ENCODE measurements at regions not wholly inside any gene's neighbourhood (a gene's known extent, or its start where the extent isn't known, plus 50 kb on each side); places are given as distances from the start of the nearest gene placed in this dataset.

DNA sequence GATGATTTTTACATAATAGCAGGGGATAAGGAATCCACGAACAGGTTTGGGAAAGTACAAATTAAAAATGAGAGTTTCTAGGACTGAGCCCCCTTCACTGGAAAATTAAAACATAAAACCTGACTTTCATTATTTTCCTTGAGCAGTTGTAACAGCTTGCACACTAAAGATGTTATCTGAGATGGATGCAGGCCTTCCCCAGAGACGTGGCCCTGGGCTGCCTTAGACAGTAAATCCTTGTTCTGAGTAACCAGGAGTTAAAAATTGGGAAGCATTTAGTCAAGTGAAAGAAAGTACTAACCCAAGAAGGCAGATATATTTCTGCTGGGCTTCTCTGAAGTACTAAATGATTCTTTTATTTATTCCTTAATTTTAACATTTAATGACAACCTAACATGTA, 432.2 kb upstream of the KIF2B start:
- Histone ChIP-seq H3K18ac (ENCODE audit: low read depth, low read length) (no peak overlapping the region), H4K20me1 (ENCODE audit: insufficient read depth, low read length) (no peaks in the 10 kb centered on the region), H3K23ac (ENCODE audit: low read depth, low read length) (no peak overlapping the region), H2BK5ac (ENCODE audit: low read depth, low read length, poor library complexity, severe bottlenecking) (no peak overlapping the region), H3K4me1 (ENCODE audit: control insufficient read depth, insufficient read depth, low read length) (no peaks in the 10 kb centered on the region), H3K9me3 (ENCODE audit: control insufficient read depth, insufficient read depth, low read length) (0 out of 2 replicates have a peak, but pooled peaks cover 2% of the 10 kb centered on the region), H3K27me3 (ENCODE audit: control insufficient read depth, insufficient read depth, low read length) (no peaks in the 10 kb centered on the region), H2AFZ (replicated peaks; ENCODE audit: low read length, poor library complexity) (no peak overlapping the region), H2AK5ac (ENCODE audit: low read depth, low read length) (no peak overlapping the region), H3K4me3 (ENCODE audit: insufficient read depth, low read depth, low read length) (no peak overlapping the region), H3K4me2 (ENCODE audit: low read depth, low read length) (no peak overlapping the region), H4K91ac (ENCODE audit: insufficient read depth, low read depth, low read length) (no peak overlapping the region), H3K4ac (ENCODE audit: low read depth, low read length) (no peak overlapping the region), H3K36me3 (ENCODE audit: control insufficient read depth, insufficient read depth, low read length) (no peaks in the 10 kb centered on the region), H3K56ac (ENCODE audit: extremely low read depth, insufficient read depth, low read length) (no peak overlapping the region), H2BK120ac (ENCODE audit: low read depth, low read length) (no peak overlapping the region), H3K9me1 (ENCODE audit: insufficient read depth, low read length) (no peaks in the 10 kb centered on the region), H4K5ac (ENCODE audit: low read depth, low read length) (no peak overlapping the region), H3K27ac (ENCODE audit: insufficient read depth, low read length) (no peak overlapping the region), H4K8ac (ENCODE audit: low read depth in 2 of 2, low read length in 2 of 2) (no peak overlapping the region), H3K79me1 (ENCODE audit: low read depth in 1 of 2, low read length in 2 of 2) (no peaks in the 10 kb centered on the region), H2BK15ac (ENCODE audit: low read depth, low read length) (no peak overlapping the region), H2AK9ac (replicated peaks; ENCODE audit: low read depth, low read length, poor library complexity) (no peak overlapping the region), H3K14ac (replicated peaks; ENCODE audit: low read depth, low read length) (no peak overlapping the region), H3K9ac (ENCODE audit: low read depth, low read length) (no peak overlapping the region), H2BK20ac (ENCODE audit: low read depth, low read length) (no peak overlapping the region)
- WGBS, 2 experiments (ENCODE audit: extremely low coverage in 2 of 2, insufficient read length in 1 of 2): no CpG with 5 or more reads among the region's 2 CpGs
- ATAC-seq (ENCODE audit: low read depth) (no peak), DNase-seq (no peak)
- dilution Hi-C loops (cut with HindIII; ENCODE audit: low sequenced_read_pairs, unreplicated experiment) (no loop called here), in situ Hi-C loops (cut with MboI; ENCODE audit: low sequenced_read_pairs) (no loop called here), intact Hi-C loops (cut with micrococcal nuclease) (no loop called here)
- BruUV-seq (replicated peaks): no TSS peak
- CTCF ChIA-PET: no interaction called here
- TF ChIP-seq NFE2L2 (IDR thresholded peaks at IDR 0.05; ENCODE audit: low read depth, low read length) (no peak), RFX5 (IDR thresholded peaks at IDR 0.05; ENCODE audit: low read depth, low read length) (no peak), POLR2A (IDR thresholded peaks at IDR 0.05; ENCODE audit: low read depth, low read length) (no peak), RAD21 (IDR thresholded peaks at IDR 0.05; ENCODE audit: low read length) (no peak), MAFK (IDR thresholded peaks at IDR 0.05; ENCODE audit: low read depth, low read length) (no peak), CEBPB (IDR thresholded peaks at IDR 0.05; ENCODE audit: low read depth, low read length) (no peak), MXI1 (IDR thresholded peaks at IDR 0.05; ENCODE audit: borderline replicate concordance, low read depth, low read length) (no peak), SMC3 (IDR thresholded peaks at IDR 0.05; ENCODE audit: low read depth, low read length) (no peak), CHD1 (IDR thresholded peaks at IDR 0.05; ENCODE audit: low read depth, low read length) (no peak), MAZ (IDR thresholded peaks at IDR 0.05; ENCODE audit: borderline replicate concordance, low read depth, low read length) (no peak), FOS (IDR thresholded peaks at IDR 0.05; ENCODE audit: low read depth, low read length) (no peak), RCOR1 (IDR thresholded peaks at IDR 0.05; ENCODE audit: insufficient replicate concordance, low read length) (no peak), BHLHE40 (IDR thresholded peaks at IDR 0.05; ENCODE audit: low read depth, low read length) (no peak)
- TF ChIP-seq, protein P1, sequence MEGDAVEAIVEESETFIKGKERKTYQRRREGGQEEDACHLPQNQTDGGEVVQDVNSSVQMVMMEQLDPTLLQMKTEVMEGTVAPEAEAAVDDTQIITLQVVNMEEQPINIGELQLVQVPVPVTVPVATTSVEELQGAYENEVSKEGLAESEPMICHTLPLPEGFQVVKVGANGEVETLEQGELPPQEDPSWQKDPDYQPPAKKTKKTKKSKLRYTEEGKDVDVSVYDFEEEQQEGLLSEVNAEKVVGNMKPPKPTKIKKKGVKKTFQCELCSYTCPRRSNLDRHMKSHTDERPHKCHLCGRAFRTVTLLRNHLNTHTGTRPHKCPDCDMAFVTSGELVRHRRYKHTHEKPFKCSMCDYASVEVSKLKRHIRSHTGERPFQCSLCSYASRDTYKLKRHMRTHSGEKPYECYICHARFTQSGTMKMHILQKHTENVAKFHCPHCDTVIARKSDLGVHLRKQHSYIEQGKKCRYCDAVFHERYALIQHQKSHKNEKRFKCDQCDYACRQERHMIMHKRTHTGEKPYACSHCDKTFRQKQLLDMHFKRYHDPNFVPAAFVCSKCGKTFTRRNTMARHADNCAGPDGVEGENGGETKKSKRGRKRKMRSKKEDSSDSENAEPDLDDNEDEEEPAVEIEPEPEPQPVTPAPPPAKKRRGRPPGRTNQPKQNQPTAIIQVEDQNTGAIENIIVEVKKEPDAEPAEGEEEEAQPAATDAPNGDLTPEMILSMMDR (conservative IDR thresholded peaks at IDR 0.05; ENCODE audit: low read depth, low read length): no peak
- TF ChIP-seq, protein P2, sequence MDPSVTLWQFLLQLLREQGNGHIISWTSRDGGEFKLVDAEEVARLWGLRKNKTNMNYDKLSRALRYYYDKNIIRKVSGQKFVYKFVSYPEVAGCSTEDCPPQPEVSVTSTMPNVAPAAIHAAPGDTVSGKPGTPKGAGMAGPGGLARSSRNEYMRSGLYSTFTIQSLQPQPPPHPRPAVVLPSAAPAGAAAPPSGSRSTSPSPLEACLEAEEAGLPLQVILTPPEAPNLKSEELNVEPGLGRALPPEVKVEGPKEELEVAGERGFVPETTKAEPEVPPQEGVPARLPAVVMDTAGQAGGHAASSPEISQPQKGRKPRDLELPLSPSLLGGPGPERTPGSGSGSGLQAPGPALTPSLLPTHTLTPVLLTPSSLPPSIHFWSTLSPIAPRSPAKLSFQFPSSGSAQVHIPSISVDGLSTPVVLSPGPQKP (IDR thresholded peaks at IDR 0.05; ENCODE audit: borderline replicate concordance, low read depth, low read length): no peak
- TF ChIP-seq, protein P3, sequence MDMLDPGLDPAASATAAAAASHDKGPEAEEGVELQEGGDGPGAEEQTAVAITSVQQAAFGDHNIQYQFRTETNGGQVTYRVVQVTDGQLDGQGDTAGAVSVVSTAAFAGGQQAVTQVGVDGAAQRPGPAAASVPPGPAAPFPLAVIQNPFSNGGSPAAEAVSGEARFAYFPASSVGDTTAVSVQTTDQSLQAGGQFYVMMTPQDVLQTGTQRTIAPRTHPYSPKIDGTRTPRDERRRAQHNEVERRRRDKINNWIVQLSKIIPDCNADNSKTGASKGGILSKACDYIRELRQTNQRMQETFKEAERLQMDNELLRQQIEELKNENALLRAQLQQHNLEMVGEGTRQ (IDR thresholded peaks at IDR 0.05; ENCODE audit: low read depth, low read length): no peak
- POLR2A ChIA-PET (ENCODE audit: unreplicated experiment): no interaction called here

Measured in IMR-90 (cell line).